Activated T-helper 9 cell treated with anti-CD3 and anti-CD28 coated beads, Interleukin-2, amount 50 U/mL, for 16 hours (primary cell): ENCODE measurements at regions not wholly inside any gene's neighbourhood (a gene's known extent, or its start where the extent isn't known, plus 50 kb on each side); places are given as distances from the start of the nearest gene placed in this dataset.

Experiments used
- DNase-seq: peaks from one replicate; pipeline ENCODE4 v3.0.0-alpha.2; 2020; ENCODE audit warnings: low read depth

- no peak for DNase-seq
Measured at GRCh38 chr1:14498839-14499238, 99.6 kb upstream of the KAZN start.

DNA sequence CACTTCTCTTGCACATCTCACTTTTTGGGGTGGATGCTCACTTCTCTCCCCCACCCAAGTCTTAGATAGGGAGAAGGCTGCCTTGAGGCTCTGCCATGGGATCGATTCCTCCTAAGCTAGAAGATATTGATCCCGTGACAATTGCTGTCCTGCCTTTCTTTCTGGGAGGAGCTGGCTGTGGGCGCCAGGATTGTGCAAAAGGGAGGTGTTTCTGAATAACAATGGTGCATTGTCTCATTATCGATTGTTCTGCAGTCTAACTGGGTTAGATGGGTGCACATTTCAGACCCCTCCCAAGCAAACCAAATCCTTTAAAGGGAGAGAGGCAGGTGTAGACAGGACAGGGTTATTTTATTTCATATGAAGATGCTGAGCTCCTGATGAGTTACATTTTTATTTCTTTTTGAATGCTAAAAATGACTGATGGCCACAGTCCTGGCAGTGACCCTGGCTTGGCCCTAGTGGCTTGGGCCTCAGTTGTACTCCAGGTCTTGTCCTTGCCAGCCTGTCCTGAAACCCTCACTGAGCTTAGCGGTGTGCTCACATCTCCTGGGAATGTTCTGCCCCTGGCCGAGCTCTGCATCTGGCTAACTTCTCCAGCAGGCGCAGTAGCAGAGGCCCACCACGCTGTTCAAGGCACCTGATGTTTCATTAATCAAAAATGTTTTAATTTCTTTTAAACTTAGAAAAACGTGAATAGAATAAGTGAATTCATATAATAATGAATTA lies 99.0 kb upstream of the KAZN start:
- no peak for DNase-seq

DNA sequence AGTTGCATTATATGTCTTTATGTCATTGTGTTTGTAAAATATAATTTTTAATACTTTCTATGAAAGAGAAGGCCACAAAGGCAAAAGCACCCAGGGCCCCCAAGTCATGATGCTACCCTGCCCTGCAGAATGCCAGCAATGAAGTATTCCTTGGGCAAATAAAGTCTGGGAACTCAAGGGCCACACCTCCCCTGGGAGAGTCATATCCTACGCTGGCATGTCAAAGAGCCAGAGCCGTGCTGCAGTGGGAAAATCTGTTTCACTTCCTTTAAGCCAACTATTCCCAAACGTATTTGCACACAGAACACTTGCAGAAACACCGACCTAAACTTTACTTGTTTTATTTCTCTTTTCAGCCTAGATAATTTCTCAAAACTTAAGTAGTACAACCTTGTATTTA lies 98.4 kb upstream of the KAZN start:
- no peak for DNase-seq

DNA sequence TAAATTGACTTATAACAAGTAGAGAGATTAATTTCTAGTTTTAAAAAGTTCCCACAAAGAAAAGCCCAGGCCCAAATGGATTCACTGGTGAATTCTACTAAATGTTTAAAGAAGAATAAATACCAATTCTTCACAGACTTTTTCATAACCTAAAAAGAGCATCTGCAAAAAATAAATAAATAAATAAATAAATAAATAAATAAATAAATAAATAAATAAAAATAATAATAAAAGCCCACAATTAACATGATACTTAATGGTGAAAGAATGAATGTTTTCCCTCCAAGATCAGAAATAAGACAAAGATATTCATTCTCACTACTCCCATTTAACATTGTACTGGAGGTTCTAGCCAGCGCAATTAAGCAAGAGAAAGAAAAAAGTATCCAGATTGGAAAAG lies 97.6 kb upstream of the KAZN start:
- no peak for DNase-seq

DNA sequence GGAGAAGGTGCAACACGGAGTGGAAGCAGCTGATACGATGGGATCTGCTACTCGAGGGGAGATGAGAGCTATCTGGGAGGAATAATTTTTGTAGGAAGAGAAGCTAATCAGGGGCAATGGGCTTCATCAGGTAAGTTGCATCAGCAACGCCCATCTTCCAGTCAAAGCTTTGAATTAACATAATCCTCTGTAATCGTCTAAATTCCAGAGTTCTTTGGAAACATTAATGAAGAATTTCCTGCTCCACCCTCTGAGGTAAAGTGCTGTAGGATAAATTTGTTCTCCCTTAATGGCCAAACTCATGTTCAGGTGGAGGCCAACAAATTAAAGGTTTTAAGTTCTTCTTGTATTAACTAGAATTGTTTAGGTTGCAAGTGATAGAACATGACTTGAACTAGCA lies 94.0 kb upstream of the KAZN start:
- no peak for DNase-seq

DNA sequence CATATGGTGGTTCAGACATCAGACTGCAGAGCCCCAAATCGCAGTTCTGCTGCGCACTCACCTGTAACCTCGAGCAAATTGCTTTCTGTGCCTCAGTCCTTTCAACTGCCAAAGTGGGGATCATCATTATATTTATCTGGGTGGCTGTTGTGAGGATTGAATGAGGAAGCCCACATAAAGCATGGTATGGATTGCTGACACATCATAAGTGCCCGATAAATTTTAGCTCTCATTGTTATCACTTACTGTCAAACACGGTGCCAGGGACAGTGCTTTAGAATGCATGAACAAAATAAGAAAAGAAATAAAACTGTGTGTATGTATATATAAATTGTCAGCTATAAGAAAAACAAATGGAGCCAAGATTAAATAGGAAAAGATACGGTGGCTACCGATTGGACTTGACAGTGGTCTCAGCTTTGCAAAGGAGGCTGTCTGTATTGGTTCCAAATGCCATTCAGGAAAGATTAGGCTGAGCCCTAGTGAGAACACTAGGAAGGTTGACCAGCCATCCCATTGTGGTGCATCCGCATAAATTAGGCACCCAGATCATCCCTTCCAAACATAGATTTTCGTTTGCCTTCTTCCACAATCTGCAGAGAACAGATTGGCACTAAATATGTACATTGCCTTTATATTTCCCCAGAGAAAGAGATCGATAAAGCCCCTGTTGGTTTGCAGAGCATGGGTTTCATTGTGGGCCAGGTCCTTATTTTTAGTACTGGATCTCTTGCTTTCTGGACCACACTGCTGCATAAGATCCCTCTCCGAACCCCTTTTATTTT lies 91.8 kb upstream of the KAZN start:
- DNase-seq: no peak

- DNase-seq: no peak
Measured at GRCh38 chr1:14507262-14507661, 91.2 kb upstream of the KAZN start.

DNA sequence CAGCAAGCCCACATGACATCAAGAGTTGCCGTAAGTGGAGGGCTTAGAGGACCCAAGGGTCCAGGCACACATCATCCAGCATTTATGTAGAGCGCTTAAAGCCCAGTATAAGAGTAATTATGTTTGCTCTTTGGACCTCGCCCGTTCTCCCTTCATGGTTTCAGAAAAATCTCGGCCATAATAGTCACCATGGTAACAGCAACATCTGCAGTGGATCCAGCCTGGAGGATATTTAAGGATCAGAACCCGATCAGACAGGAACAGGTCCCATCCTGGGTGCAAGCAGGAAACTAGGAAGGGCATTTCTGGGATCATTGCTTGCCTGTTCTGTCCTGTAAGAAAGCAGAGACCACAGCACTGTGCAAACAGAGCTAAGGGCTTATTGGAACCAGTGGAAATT lies 89.9 kb upstream of the KAZN start:
- DNase-seq: no peak

GRCh38 chr1:14511166-14511680 lies 87.3 kb upstream of the KAZN start:
- no peak for DNase-seq

- no peak for DNase-seq
Measured at GRCh38 chr1:14511796-14512585, 86.5 kb upstream of the KAZN start.

- DNase-seq: no peak
Measured at GRCh38 chr1:14513111-14513510, 85.4 kb upstream of the KAZN start.

GRCh38 chr1:14514739-14515138 lies 83.7 kb upstream of the KAZN start:
- no peak for DNase-seq

DNA sequence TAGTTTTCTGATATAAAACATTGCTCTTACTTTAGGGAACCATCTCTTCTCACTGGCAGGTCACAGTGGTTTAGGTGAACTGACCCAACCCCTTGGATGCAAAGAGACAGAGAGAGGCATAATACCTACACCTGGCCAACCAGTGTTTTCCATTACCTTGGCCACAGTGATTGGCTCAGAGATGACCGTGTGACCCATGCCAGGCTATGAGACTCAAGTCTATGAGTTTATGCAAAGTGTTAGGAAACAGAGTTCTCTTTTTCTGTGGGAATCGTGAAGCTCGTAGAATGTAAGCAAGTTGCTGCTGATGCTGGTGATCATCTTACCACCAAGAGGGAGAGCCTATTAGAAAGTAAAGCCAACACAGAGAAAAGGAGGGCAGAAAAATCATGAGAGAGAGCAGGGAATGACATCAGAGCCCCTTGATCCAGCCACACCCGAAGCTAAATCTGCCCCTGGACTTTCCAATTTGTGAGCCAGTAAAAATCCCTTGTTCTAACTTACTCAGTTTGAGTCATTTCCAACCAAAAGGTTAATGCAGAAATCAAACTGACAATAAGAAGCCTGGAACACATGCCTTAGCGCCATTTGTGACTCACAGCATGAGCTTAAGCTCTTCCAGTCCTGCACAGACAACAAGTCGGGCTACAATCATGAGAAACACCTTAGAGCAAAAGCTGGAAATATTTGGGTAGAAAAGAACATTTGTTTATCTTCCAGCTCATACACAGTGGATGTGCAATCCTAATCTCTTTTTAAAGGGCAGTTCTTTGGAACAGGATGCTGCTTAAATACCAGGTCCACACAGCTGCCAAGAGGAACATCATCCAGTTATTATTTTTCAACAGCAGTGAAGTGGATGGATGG lies 81.3 kb upstream of the KAZN start:
- DNase-seq: no peak

DNA sequence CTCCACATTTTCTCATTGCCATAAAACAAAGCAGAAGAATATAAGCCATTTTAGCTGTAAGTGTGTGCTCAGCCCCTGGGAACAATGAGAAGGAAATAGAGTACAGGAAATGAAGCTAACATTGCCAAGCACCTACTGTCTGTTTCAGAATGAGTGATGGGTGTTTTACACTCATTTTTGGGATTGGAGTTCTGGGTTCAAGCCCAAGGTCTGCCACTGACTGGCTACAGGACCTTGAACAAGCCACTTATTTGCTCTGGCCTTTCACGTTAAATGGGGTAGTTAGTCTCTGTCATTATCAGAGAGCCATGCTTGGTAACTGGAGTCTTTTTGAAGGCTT lies 80.7 kb upstream of the KAZN start:
- DNase-seq: no peak

DNA sequence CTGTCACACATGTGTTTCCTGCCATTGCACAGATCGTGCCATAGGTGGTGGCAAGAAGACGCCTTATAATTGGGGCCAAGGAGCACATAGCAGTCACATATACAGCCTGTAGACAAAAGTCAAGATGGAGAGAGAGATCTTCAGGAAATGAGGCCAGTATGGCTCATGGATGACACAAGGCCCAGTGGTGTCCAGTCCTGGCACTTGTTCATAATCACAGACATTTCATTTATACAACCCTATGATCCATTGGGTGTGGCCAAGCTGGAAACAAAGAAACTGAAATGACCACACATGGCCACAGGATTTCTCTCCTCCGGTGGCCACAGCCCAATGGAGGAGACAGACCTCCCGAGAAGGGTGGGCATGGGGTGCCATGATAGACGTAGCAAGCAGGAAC lies 78.5 kb upstream of the KAZN start:
- no peak for DNase-seq

GRCh38 chr1:14520514-14521163 lies 77.8 kb upstream of the KAZN start:
- no peak for DNase-seq

DNA sequence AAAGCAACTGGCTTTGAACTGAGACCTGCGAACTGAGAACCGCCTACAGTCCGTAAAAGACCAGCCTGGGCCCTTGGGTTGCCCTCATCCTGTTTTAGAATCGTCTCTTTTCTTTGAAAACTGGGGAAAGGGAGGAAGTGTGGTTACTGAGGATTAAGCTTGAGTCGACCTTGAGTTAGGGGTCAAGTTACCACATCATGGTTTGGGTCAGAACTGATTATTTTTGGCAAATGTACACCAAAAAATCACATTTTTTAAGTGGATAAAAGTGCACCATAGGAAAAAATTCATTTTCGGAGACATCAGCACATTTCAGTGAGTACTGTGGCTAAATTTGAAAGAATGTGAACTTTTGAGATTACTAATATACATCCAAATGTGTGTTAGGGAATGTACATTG lies 76.9 kb upstream of the KAZN start:
- DNase-seq: no peak

GRCh38 chr1:14522077-14522925 lies 76.2 kb upstream of the KAZN start:
- DNase-seq: no peak

DNA sequence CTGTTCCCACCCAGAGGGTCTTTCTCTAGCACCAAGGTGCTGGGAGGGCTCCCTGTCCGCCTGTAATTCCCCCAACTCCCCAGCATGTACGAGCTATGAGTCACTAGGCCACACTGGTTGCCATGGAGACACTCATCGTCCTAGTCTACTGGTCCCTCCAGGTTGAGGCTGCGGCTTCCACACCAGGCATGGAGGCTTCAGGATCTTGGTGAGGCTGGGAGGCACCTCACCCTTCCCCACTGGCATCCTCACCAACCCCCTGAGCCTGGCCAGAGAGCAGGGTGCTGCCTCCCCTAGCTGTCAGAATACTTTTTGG lies 75.6 kb upstream of the KAZN start:
- no peak for DNase-seq

GRCh38 chr1:14524826-14525636 lies 73.5 kb upstream of the KAZN start:
- no peak for DNase-seq
